D721Med (cell line): ENCODE measurements at regions not wholly inside any gene's neighbourhood (a gene's known extent, or its start where the extent isn't known, plus 50 kb on each side); places are given as distances from the start of the nearest gene placed in this dataset.
"Not testable (repeated sequence)": the region's sequence is repeated elsewhere in the genome, so short reads cannot be mapped to it uniquely, and the experiment has no call there.

Experiments used
- DNase-seq: peaks from one replicate; pipeline ENCODE4 v3.0.0; 2011; ENCODE audit warnings: low spot score; ENCODE audit not compliant: insufficient read length
- FAIRE-seq: peaks from 2 replicates; lab custom pipeline; 2011; peaks lifted over from hg19 to GRCh38; lab: Jason Lieb, UNC
- TF ChIP-seq, protein P1 (sequence below): IDR thresholded peaks from 2 replicates; pipeline ENCODE4 v1.5.1; 2012; ENCODE audit warnings: mild to moderate bottlenecking, control low read depth; ENCODE audit not compliant: insufficient read depth; ENCODE audit errors: missing control alignments

DNA sequence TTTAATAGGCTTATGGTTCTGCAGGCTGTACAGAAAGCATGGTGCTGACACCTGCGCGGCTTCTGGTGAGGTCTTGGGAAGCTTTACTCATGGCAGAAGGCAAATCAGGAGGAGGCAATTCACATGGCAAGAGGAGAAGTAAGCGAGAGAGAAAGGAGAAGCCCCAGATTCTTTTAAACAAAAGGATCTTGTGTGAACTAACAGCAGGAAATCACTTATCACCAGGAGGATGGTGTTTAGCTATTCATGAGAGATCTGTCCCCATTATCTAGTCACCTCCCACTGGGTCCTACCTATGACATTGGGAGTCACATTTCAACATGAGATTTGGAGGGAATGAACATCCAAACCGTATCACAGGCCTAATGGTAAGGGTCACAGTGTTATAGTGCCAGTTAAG, 678.0 kb upstream of the KCND2 start:
- TF ChIP-seq, protein P1, sequence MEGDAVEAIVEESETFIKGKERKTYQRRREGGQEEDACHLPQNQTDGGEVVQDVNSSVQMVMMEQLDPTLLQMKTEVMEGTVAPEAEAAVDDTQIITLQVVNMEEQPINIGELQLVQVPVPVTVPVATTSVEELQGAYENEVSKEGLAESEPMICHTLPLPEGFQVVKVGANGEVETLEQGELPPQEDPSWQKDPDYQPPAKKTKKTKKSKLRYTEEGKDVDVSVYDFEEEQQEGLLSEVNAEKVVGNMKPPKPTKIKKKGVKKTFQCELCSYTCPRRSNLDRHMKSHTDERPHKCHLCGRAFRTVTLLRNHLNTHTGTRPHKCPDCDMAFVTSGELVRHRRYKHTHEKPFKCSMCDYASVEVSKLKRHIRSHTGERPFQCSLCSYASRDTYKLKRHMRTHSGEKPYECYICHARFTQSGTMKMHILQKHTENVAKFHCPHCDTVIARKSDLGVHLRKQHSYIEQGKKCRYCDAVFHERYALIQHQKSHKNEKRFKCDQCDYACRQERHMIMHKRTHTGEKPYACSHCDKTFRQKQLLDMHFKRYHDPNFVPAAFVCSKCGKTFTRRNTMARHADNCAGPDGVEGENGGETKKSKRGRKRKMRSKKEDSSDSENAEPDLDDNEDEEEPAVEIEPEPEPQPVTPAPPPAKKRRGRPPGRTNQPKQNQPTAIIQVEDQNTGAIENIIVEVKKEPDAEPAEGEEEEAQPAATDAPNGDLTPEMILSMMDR: no peak
- FAIRE-seq: no peak

DNA sequence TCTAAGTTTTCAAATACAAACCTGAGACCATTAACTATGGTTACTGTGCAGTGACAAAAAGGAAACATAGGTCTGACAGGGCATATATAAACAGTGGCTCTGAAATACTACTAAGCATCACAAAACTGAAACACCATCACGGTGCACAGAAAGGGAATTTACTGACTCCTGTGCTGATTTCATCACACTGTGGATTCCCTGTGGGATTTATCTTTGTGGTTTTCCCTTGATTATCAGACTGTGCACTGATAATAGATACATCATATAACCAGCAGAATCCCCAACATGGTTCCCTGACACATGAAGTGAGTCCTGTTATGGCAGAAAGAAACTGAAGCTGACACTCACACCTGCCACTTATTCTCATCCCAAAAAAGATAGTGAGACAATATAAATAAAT, 676.3 kb upstream of the KCND2 start:
- DNase-seq: no peak
- FAIRE-seq: no peak
- TF ChIP-seq, protein P1: no peak

More for the DNA sequence above, 678.0 kb upstream of the KCND2 start:
- DNase-seq: no peak

DNA sequence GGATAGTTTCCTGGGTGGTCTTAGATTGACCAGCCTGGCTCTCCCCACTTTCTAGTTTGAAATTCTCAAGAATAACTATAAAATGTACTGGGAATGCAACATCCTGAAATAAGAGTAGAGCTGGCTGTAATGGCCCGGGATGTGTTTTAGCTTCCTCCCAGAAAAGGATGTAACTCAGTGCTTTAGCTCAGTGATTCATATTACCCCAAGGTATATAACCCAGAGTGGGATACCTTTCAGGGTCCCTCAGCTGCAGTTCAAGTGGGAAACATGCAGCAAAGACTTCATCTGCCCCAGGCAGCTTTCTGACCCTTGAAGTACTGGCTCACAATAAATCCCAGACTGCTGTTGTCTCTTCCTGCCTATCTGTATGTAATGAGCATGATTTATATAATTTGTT, 666.7 kb upstream of the KCND2 start:
- no peak for FAIRE-seq
- DNase-seq: no peak
- TF ChIP-seq, protein P1: no peak

DNA sequence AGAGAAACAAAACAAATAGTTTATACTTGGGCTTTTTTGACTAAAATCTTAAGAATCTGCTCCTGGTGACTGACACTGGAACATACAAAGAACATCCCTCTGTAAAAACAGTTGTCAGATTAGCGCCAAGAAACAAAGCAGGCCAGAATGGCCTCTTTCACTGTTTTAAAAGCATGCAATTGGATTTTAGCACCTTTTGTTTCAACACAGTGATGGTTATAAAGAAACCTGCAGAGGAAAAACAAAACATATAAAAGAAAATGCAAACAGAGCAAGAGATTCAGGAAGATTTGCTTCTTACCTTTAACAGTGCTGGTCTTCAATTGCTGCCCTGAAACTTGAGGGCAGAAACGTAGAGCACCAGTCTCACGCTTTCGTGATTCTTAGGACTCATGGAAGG, 652.2 kb upstream of the KCND2 start:
- DNase-seq (no peak), FAIRE-seq (no peak)
- TF ChIP-seq, protein P1: no peak

DNA sequence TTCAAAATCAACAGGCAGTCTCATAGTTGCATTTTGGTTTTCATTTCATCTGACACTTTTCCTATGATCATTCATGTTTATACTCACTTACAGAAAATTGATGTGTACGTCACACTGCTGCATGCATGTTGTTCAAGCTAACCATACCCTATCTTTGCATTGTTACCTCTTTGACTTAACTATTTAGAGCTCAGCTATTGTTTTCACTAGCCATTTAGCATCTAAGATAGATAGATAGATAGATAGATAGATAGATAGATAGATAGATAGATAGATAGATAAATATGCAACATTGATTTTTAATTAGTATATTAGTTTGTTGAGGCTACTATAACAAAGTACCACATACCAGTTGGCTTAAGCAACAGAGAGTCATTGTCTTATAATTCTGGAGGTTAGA, 649.5 kb upstream of the KCND2 start:
- FAIRE-seq (no peak), DNase-seq (no peak)
- TF ChIP-seq, protein P1: no peak

DNA sequence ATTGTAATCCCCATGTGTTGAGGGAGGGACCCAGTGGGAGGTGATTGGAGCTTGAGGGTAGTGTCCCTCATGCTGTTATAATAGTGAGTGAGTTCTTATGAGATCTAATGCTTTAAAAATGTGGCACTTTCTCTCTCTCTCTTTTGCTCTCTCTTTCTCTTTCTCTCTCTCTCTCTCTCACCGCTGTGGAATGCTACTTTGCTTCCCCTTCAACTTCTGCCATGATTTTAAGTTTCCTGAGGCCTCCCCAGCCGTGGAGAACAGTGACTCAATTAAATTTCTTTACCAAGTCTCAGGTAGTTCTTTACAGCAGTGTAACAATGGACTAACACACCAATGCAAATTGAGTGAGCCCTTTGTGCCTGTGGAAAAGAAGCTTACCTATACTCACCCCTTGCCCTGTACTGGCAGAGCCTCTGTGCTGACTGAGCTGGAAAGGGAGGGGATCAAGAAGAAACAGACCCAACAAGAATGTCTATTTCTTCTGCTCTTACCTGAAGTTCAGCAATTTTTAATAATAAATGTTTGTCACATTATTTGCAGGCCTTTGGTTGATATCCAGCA, 642.5 kb upstream of the KCND2 start:
- DNase-seq: no peak

DNA sequence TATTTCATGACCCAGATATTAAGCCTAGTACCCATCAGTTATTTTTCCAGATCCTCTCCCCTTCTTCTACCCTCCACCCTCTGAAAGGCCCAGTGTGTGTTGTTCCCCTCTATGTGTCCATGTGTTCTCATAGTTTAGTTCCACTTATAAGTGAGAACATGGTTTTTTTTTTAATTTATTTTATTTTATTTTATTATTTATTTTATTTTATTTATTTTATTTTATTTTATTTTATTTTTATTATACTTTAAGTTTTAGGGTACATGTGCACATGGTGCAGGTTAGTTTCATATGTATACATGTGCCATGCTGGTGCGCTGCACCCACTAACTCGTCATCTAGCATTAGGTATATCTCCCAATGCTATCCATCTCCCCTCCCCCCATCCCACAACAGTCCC, 639.2 kb upstream of the KCND2 start:
- not testable (repeated sequence) for DNase-seq, FAIRE-seq

More for the DNA sequence above, 642.5 kb upstream of the KCND2 start:
- FAIRE-seq: no peak
- TF ChIP-seq, protein P1: no peak

DNA sequence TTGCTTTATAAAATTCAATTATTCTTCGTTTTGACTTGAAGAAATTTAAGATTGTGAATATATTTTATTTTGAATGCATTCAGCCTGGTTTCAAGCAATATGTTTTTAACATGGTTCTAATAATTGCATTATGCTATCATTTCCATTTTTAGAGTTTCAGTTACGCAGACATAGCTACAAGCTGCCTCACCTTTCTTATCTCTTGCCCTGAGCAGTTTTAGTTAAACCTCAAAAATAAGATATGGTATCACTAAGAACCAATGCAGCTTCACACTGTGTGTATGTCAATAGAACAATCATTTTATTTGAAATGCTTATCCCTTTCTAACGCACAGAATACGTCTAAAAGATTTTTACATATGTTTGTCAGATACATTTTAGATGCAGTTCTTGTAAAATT, 632.6 kb upstream of the KCND2 start:
- TF ChIP-seq, protein P1: no peak
- DNase-seq: no peak
- FAIRE-seq: no peak
